ENCODE measurements at regions not wholly inside any gene's neighbourhood (a gene's known extent, or its start where the extent isn't known, plus 50 kb on each side); places are given as distances from the start of the nearest gene placed in this dataset.

DNA sequence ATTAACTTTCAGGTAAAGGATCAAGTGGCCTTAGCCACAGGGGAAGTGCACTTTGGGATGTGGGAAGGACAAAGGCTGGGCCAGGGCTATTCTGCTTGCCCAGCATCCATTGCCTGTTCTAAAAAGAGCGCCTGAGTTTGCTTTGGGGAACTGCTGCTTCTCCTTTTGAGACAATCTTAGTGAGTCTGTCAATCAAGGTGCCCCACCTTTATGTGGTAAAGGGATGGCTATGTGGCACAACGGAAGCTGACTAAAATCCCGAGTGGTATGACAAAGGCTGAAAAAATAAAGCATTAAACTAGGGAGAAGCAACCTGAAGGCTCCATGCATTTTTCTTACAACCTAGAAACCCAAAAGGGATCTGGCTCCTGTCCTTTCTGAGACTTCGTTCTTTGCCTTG lies 540.5 kb downstream of the SLC4A3 start:
- no peaks in the 10 kb centered on the region for H3K36me3 ChIP-seq
- WGBS, 2 donors: 91 to 96% methylated on average over 4 of the region's 4 CpGs
- no peak overlapping the region for H3K4me3 ChIP-seq (replicated peaks in 1 of 3)
- peaks cover 0 to 8% of the 10 kb centered on the region in 2 donors for H3K4me1 ChIP-seq
- no peak for DNase-seq
- intact Hi-C loops (cut with DNase I): no loop called here
- H3K9me3 ChIP-seq: no peaks in the 10 kb centered on the region
- no peak overlapping the region for H3K27ac ChIP-seq
- H3K27me3 ChIP-seq: no peaks in the 10 kb centered on the region
- TF ChIP-seq, protein P1, sequence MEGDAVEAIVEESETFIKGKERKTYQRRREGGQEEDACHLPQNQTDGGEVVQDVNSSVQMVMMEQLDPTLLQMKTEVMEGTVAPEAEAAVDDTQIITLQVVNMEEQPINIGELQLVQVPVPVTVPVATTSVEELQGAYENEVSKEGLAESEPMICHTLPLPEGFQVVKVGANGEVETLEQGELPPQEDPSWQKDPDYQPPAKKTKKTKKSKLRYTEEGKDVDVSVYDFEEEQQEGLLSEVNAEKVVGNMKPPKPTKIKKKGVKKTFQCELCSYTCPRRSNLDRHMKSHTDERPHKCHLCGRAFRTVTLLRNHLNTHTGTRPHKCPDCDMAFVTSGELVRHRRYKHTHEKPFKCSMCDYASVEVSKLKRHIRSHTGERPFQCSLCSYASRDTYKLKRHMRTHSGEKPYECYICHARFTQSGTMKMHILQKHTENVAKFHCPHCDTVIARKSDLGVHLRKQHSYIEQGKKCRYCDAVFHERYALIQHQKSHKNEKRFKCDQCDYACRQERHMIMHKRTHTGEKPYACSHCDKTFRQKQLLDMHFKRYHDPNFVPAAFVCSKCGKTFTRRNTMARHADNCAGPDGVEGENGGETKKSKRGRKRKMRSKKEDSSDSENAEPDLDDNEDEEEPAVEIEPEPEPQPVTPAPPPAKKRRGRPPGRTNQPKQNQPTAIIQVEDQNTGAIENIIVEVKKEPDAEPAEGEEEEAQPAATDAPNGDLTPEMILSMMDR (IDR thresholded peaks at IDR 0.05): no peak
- no peak for TF ChIP-seq POLR2A (IDR thresholded peaks at IDR 0.05)

DNA sequence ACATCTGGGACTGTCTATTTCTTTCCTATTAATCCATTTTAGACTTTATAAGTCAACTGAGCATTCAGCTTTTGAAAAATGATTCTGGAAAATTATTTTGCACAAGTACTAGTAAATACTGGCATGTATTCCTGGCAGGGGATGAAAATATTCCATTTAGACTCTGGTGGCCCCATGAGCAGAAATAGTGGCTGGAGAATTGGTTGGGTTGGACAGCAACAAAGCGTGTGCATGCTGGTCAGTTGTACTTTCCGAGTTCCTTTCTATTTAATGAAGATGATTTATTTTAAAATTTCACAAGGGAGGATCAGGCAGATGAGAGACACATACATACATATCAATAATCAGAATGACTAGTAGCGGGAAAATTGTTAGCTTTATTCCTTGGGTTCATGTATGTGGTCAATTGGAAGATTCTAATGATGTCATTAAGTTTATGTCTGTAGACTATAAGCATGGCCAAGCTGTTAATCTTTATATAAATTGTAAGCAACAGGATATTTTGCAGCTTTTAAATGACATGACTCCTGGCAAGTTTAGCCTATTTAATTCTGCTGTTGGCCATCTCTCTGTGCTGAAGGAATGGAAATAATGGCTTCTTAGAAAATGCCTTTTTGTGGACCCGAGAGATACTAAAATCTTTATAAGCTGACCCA lies 541.6 kb downstream of the SLC4A3 start:
- no peaks in the 10 kb centered on the region for H3K36me3 ChIP-seq
- WGBS, 2 donors: 80 to 90% methylated on average over 4 of the region's 4 CpGs
- no peak overlapping the region for H3K27ac ChIP-seq
- H3K4me3 ChIP-seq (replicated peaks in 1 of 3): no peak overlapping the region
- peaks cover 0 to 8% of the 10 kb centered on the region in 2 donors for H3K4me1 ChIP-seq
- DNase-seq: no peak
- H3K9me3 ChIP-seq: no peaks in the 10 kb centered on the region
- no peaks in the 10 kb centered on the region for H3K27me3 ChIP-seq
- intact Hi-C loops (cut with DNase I): no loop called here
- no peak for TF ChIP-seq POLR2A (IDR thresholded peaks at IDR 0.05)
- TF ChIP-seq, protein P1 (IDR thresholded peaks at IDR 0.05): no peak

DNA sequence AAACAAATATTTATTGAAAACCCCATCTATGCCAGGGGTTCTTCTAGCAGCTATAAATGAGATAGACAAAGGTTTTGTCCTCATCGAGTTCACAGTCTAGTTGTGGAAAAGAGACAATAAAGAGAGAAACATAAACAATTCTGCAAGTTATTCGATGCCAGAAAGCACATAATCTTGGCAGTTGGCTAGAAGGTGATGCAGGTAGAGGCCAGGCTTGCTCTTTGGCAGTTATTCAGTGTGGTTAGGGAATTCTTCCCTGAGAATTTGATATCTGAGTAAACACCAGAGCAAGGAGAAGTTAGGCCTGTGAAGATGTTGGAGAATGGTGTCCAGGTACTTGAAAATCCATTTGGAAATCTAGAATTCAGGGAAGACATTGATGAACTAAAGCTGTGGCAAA lies 547.4 kb downstream of the SLC4A3 start:
- no peak for DNase-seq
- WGBS, 2 donors: 64 to 85% methylated on average over 2 of the region's 2 CpGs
- intact Hi-C loops (cut with DNase I): no loop called here
- no peaks in the 10 kb centered on the region for H3K4me1 ChIP-seq
- no peaks in the 10 kb centered on the region for H3K9me3 ChIP-seq
- H3K36me3 ChIP-seq: no peaks in the 10 kb centered on the region
- H3K4me3 ChIP-seq (replicated peaks in 1 of 3): no peak overlapping the region
- TF ChIP-seq, protein P1 (IDR thresholded peaks at IDR 0.05): no peak
- TF ChIP-seq POLR2A (IDR thresholded peaks at IDR 0.05): no peak
- H3K27ac ChIP-seq: no peak overlapping the region
- no peaks in the 10 kb centered on the region for H3K27me3 ChIP-seq

DNA sequence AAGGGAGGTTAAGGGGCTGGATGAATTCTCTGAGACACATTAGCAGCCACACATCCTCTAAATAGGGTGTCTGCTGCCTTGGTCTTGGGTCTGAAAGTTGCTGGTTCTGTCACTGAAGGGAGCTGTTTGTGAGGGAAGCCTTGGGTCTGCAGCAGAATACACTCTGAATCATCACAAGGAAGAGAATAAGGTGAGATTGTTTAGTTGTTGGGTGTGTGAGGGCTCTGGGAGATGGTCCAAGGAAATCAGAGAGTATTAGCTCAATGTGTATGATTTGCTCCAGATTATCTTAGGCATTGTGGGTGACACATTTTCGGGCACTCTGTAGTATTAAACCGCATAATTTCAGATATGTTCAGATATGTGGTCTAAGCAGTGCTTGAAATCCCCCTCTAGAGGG lies 548.5 kb downstream of the SLC4A3 start:
- H3K4me1 ChIP-seq: no peaks in the 10 kb centered on the region
- intact Hi-C loops (cut with DNase I): no loop called here
- no peak for DNase-seq
- no peak for TF ChIP-seq POLR2A (IDR thresholded peaks at IDR 0.05)
- TF ChIP-seq, protein P1 (IDR thresholded peaks at IDR 0.05): no peak
- H3K9me3 ChIP-seq: no peaks in the 10 kb centered on the region
- 88 to 98% methylated on average over 2 of the region's 2 CpGs for WGBS, 2 donors
- no peaks in the 10 kb centered on the region for H3K36me3 ChIP-seq
- H3K27ac ChIP-seq: no peak overlapping the region
- no peak overlapping the region for H3K4me3 ChIP-seq (replicated peaks in 1 of 3)
- H3K27me3 ChIP-seq: no peaks in the 10 kb centered on the region

DNA sequence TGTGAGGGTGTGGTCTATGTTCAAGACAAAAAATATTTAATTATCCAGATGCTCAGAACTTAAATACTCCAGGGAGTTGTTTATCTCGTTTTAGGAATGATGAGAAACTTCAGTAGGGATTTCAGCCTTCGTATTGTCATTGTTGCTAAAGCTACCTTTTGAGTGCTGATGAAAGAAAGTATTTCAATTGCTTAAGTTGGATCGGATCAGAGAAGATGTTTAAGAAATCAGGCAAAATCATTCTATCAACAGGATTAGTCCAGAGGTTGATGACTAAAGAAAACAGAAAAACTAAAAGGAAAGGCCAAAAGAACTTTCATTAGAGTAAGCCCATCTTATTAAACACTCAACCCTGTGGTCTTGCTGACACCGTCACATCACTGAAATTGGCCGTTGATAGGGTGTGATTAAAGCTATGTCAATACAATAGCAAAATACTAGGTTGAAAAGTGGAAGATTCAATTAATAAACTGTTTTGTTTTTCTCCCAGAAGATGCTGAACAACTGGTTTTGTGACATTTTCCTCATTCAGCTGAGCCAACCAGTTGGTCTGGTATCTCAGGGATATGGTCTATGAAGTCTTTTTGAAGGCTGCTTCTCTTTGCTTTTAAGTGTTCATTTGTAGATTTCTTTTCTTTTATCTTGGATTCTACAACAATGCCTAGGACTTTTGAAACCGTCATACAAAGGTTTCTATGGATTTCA lies 551.7 kb downstream of the SLC4A3 start:
- Histone ChIP-seq H3K4me1 (no peaks in the 10 kb centered on the region), H3K27me3 (no peaks in the 10 kb centered on the region), H3K36me3 (no peaks in the 10 kb centered on the region), H3K27ac (no peak overlapping the region), H3K9me3 (no peaks in the 10 kb centered on the region), H3K4me3 (replicated peaks in 1 of 3) (no peak overlapping the region)
- TF ChIP-seq, protein P1 (IDR thresholded peaks at IDR 0.05): no peak
- no peak for TF ChIP-seq POLR2A (IDR thresholded peaks at IDR 0.05)
- DNase-seq: no peak
- 84 to 85% methylated on average over 6 of the region's 6 CpGs for WGBS, 2 donors
- intact Hi-C loops (cut with DNase I): no loop called here

Data from thyroid gland (tissue), 4 donors.